Stimulated activated naive CD8-positive, alpha-beta T cell treated with anti-CD3 and anti-CD28 coated beads, Interleukin-15, Interleukin-2, amounts not matched to agents 100 ng/mL and 50 ng/mL, for 24 hours (primary cell): ENCODE measurements at regions not wholly inside any gene's neighbourhood (a gene's known extent, or its start where the extent isn't known, plus 50 kb on each side); places are given as distances from the start of the nearest gene placed in this dataset.

Experiments used
- H3K27ac Mint-ChIP-seq: one replicate; pipeline ENCODE4 v1.8.0; 2021; ENCODE audit warnings: mild to moderate bottlenecking, mixed read lengths
- H3K27me3 Mint-ChIP-seq: one replicate; pipeline ENCODE4 v1.8.0; 2021; ENCODE audit warnings: mixed read lengths
- H3K36me3 Mint-ChIP-seq: one replicate; pipeline ENCODE4 v1.8.0; 2021; ENCODE audit warnings: low read depth, mixed read lengths
- H3K4me1 Mint-ChIP-seq: one replicate; pipeline ENCODE4 v1.8.0; 2021; ENCODE audit warnings: low read depth, mixed read lengths
- H3K4me3 Mint-ChIP-seq: one replicate; pipeline ENCODE4 v1.8.0; 2021; ENCODE audit warnings: mild to moderate bottlenecking, mixed read lengths
- H3K9me3 Mint-ChIP-seq: one replicate; pipeline ENCODE4 v1.8.0; 2021; ENCODE audit warnings: mixed read lengths

DNA sequence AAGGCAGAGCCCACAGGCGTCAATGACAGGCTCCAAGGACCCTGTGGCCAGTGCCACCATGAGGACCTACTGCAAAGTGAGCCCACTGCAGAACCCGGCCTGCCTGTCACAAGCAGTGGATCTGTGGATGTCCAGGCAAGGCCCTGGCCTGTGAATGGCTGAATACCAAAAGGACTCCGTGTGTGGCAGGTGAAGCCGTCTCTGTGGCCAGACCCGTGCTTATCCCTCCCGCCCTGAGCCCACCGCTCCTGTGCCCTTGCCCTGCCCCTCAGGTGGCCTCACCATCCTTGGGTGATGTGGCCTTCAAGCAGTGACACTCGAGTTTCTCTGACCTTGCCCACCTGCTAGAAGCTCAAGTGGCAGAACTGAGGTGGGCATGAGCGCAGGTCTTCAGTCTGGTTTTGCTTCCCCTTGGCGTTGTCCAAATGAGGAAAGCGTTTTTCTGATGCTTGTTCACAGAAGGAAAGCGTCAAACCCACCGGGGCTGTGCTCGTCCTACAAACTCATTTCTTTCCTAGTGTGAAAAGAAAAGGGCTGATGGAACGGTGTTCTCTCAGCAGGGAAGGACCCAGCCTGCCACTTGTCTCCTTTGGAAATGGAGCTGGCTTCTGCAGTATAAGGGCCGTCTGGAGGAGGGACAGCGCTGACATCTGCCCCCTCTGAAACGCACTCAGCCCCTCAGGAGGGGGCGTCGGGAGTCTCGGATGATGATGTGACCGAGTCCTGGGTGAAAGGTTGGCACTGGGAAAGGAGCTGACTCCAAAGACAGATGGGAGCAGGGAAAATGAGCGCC, 377.7 kb upstream of the IRX4 start:
- Mint-ChIP-seq H3K36me3 (no peaks in the 10 kb centered on the region), H3K27ac (no peak overlapping the region), H3K27me3 (no peaks in the 10 kb centered on the region), H3K9me3 (peaks cover 5% of the 10 kb centered on the region), H3K4me1 (no peaks in the 10 kb centered on the region), H3K4me3 (no peak overlapping the region)

DNA sequence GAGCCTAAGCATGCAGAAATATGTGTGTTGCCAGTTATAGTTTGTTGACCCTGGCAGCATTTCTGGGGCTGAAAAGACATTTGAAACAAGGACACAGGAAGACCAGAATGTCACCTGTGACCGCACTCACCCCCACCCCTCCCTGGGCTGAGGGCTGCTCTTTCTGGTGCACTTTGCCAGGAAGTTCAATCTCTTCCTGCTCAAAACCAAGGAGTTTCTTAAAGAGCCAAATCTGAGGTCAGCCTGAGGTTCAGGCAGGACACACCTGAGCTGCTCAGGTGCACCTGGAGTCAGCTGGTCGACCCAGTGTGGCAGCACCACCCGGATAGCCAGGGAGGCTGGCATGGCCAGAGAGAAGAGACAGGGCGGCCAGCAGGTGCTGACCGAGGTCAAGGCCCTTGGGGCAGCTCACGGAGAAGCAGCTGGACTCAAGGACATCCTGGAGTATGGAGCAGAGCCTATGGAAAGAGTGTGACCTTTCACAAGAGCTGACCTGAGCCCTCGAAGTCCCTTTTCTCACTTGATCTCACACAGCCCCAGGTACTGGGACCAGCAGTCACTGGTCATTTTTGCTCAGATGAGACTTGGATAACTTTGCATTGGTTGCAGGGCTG, 376.9 kb upstream of the IRX4 start:
- Mint-ChIP-seq H3K27me3 (no peaks in the 10 kb centered on the region), H3K4me3 (no peak overlapping the region), H3K27ac (no peak overlapping the region), H3K36me3 (no peaks in the 10 kb centered on the region), H3K4me1 (no peaks in the 10 kb centered on the region), H3K9me3 (peaks cover 5% of the 10 kb centered on the region)

DNA sequence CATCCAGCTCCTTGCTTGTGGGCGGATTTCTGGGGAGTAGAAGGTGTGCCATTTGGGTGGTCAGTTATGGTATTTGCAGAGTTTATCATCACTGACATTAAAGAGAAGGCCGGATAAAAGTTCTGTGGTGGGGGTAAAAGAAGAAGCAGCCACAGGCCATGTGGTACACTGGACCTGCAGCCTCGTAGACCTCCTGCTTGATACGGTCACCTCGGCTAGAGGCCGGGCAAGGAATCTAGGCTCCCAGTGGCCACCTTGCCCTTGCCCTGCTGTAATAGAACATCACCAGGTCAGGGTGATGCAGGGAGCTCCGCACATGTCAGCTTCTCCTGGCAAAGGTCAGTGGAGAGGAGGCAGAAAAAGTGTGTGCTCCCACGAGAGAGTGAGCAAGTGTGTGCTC, 376.1 kb upstream of the IRX4 start:
- no peak overlapping the region for H3K27ac Mint-ChIP-seq
- no peaks in the 10 kb centered on the region for H3K27me3 Mint-ChIP-seq
- peaks cover 5% of the 10 kb centered on the region for H3K9me3 Mint-ChIP-seq
- H3K4me1 Mint-ChIP-seq: no peaks in the 10 kb centered on the region
- H3K36me3 Mint-ChIP-seq: no peaks in the 10 kb centered on the region
- H3K4me3 Mint-ChIP-seq: no peak overlapping the region

DNA sequence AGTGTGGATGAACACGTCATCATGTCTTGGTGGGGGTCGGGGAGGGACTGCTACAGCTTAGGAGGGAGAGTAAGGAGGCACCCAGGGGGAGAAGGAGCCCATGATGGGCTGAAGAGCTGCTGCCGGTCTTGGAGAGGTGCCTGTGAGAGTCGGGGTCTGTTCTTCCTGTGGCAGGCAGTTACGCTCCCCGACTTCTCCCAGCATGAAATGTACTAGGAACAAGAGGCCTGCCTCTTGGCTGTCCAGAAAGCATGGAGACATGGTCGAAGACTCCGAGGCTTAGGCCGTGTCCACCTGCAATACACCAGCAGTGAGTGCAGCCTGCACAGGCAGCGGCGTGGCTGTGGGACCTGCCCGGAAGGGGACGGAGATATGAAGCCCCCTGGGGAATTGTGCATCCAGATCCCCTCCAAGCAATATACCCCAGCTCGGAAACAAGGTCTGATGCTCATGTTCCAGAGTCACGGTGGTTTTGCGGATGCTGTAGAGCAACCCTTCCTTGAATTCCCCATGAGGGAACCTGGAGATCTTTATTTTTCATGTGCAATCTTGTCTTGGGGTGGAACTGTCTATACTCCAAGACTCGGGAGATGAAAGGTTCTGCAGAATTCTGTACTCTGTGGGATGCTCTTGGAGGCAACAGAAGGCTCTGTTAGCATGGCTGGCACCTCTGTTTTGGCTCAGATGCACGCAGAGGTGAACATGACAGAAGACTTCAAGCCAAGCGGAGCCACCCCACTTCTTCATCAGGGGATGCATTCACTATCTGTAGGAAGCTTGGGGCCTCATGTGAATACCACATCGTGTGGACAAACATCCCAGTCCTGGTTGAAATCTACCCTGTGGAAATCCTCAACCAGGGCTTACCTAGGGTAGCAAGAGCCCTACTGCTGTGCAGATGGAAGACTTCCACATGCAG, 374.9 kb upstream of the IRX4 start:
- Mint-ChIP-seq H3K27ac (no peak overlapping the region), H3K36me3 (no peaks in the 10 kb centered on the region), H3K4me1 (no peaks in the 10 kb centered on the region), H3K9me3 (peaks cover 5% of the 10 kb centered on the region), H3K27me3 (no peaks in the 10 kb centered on the region), H3K4me3 (no peak overlapping the region)

DNA sequence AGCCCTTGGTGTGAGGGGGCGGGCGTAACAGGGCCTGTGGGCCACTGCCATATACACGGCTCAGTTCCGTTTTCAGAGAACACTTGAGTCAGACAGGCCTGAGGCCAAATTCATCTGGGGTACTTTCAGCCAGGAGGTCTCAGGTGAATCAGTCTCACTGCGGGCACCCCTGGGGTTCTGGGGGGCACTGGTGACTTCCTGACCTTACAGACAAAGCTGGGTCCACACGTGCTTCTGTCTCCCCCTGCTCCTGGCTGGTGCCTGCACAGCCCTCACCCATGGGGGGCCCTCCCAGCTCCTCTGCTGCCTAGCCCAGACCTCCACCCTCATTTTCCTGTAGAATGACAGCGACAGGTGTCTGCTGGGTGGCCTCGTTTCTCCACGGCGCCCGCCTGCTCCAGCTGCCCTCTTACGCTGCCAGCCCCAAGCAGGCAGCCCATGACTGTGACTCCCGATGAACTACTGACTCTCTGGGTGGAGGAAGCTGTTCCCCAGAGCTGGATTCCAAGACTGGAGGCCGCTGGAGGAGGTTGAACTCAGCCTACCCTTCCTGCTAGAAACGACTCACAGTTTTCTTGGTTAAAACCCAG, 374.1 kb upstream of the IRX4 start:
- H3K4me1 Mint-ChIP-seq: no peaks in the 10 kb centered on the region

DNA sequence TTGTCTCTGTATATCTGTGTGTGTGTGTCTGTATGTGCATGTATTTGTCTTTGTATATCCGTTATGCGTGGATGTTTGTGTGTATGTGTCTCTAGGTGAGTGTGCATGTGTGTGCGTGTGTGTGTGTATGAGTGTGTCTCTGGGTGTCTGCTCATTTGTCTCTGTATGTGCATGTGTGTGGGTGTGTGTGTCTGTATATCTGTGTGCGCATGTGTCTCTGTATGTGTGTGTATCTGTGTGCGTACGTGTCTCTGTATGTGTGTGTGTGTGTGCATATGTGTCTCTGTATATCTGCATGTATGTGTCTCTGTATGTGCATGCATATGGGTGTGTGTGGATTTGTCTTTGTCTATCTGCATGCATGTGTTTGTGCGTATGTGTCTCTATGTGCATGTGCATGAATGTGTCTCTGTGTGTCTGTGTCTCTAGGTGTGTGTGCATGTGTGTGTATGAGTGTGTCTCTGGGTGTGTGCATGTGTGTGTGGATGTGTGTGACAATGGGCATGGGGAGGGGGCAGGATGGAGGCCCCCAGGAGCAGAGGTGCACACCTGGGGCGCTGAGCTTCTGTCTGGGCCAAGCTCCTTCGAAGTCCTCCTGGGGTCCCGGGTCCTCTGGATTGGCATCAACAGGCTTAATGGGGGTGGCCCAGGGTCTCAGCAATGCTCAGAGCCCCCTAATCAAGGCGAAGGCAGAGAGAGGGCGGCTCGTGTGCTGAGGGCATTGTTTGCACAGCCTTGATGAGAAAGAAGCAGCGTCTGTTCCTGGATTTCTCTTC, 373.4 kb upstream of the IRX4 start:
- Mint-ChIP-seq H3K36me3 (no peaks in the 10 kb centered on the region), H3K27me3 (no peaks in the 10 kb centered on the region), H3K4me3 (no peak overlapping the region), H3K9me3 (peaks cover 5% of the 10 kb centered on the region), H3K4me1 (no peaks in the 10 kb centered on the region), H3K27ac (no peak overlapping the region)

More for the DNA sequence above, 374.1 kb upstream of the IRX4 start:
- no peaks in the 10 kb centered on the region for H3K27me3 Mint-ChIP-seq
- H3K4me3 Mint-ChIP-seq: no peak overlapping the region
- no peaks in the 10 kb centered on the region for H3K36me3 Mint-ChIP-seq
- H3K9me3 Mint-ChIP-seq: peaks cover 5% of the 10 kb centered on the region
- H3K27ac Mint-ChIP-seq: no peak overlapping the region

DNA sequence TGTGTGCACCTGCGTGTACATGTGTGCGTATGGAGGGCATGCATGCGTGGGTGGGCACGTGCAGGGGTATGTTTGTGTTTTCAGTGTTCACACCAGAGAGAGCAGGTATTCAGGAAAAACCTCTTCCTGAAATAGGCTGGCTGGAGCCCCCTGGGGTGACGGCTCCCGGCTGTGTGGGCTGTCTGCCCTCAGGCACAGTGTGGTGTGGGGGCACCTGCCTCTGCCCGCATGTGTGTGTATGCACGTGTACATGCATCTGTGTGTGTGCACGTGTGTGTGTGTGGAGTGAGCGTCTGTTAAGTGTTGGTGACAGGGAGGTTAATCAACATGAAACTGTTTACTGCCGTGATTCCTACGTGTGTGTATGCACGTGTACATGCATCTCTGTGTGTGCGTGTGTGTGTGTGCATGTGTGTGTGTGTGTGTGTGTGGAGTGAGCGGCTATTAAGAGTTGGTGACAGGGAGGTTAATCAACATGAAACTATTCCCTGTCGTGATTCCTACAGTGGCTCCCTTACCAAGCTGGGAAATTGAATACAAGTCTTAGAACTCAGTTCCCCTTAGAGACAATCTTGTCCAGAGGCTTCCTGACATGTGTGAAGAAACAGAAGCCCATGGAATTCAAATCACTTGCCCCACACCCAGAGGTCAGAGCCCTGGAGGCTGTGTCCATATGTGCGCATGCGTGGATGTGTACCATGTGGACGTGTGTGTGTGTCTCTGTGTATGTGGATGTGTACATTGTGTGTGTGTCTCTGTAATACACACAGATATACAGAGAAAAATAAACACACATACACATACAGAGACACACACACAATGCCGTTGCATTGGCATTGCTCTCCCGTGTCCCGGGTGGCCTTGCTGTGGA, 372.4 kb upstream of the IRX4 start:
- H3K4me1 Mint-ChIP-seq: no peaks in the 10 kb centered on the region
- H3K4me3 Mint-ChIP-seq: no peak overlapping the region
- no peaks in the 10 kb centered on the region for H3K27me3 Mint-ChIP-seq
- no peak overlapping the region for H3K27ac Mint-ChIP-seq
- H3K36me3 Mint-ChIP-seq: no peaks in the 10 kb centered on the region
- H3K9me3 Mint-ChIP-seq: peaks cover 5% of the 10 kb centered on the region

DNA sequence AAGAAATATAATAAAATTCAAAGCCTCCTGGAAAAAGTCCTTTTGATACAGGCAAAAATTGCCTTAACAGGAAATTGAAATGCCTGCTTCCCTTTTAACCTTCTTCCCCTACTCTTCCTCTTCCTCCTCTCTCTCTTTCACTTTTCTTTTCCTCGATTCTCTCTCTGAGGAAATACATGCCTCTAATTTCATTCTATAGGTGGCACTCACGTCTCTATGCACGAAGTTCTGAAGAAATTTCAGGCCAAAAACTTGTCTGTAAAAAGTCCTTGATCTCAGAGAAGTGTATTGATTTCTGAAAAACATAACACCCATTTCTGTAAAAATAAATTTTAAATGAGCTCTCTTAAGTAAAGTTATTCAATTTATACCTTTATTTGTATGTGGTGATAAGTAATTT, 371.7 kb upstream of the IRX4 start:
- H3K4me3 Mint-ChIP-seq: no peak overlapping the region
- H3K36me3 Mint-ChIP-seq: no peaks in the 10 kb centered on the region
- no peak overlapping the region for H3K27ac Mint-ChIP-seq
- H3K4me1 Mint-ChIP-seq: no peaks in the 10 kb centered on the region
- peaks cover 5% of the 10 kb centered on the region for H3K9me3 Mint-ChIP-seq
- no peaks in the 10 kb centered on the region for H3K27me3 Mint-ChIP-seq

DNA sequence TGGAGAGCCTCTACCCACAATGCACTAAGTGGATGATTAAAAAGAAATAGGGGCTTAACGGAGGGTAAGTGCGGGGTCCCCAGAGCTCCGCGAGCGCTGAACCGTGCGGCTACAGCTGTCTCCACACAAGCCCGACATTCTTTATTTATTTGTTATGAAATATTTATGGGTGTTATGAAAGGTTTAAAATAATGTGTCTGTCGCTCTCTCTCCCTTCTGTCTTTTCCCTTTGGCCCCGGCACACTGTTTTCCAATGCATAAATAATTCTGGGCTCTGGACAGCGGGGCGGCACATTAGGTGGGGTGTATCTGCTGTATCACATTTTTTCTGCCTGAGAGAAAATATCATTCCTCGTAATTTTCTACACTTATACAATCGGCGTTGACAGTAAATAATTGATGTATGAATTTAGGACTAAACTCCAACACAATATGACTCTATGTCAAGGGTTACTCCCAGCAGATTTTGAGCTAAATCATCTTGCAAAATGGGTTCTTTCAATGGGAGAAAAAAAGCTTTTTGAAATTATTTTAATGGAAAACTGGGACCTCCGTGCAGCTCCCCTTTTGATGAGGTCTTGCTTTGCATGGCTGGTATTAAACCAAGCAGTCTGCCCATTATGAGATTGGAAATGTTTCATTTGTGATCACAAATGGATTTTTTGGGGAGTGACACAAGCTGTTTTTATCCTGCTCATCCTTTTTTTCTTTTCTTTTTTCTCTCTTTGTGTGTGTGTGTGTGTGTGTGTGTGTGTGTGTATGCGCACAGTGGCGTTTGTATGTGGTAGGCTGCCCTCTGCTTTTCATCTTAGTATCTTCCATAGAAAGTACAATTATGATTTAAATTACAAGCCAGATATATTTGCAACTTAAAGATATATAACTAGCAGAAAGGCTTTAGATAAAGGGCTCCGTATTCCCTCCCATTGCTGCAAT, 370.6 kb upstream of the IRX4 start:
- Mint-ChIP-seq H3K9me3 (peaks cover 5% of the 10 kb centered on the region), H3K27me3 (peaks cover 2% of the 10 kb centered on the region), H3K27ac (no peak overlapping the region), H3K4me3 (no peak overlapping the region), H3K36me3 (no peaks in the 10 kb centered on the region), H3K4me1 (no peaks in the 10 kb centered on the region)

DNA sequence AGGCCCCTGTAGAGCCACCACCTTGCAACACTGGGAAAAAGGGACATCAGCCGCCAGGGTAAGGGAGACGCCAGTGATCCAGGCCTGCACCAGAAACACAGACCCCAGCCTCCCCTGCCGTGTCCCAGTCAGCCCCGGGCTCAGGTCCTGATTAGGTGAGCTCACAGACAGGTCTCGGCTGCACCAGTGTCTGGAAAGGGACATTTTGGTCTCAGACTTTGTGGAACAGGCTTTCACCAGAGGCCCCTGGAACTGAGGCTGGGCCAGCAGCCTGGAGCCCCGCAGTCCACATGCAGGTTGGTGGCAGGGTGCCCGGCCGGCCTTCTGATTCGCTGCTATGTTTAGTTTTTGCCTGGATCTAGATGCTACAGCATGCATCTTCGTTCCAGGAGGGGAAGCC, 369.0 kb upstream of the IRX4 start:
- Mint-ChIP-seq H3K4me3 (no peak overlapping the region), H3K36me3 (no peaks in the 10 kb centered on the region), H3K4me1 (no peaks in the 10 kb centered on the region), H3K27ac (no peak overlapping the region), H3K27me3 (peaks cover 8% of the 10 kb centered on the region), H3K9me3 (peaks cover 11% of the 10 kb centered on the region)

DNA sequence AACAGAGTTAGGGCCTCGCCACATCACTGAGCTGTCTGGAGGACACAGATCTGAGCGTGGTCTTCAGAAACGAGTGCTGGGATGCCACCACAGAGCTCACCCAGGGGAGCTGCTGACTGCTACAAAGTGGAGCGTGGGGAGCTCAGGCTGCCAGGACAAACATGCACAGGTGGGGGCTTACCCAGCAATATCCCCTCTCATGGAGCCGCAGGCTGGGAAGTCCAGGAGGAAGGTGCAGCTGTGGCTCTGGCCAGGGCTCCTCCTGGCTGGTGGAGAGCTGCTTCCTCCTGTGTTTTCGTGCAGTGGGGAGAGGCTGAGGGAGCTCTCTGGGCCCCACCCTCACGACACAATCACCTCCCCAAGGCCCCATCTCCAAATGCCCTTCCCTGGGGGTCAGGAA, 368.6 kb upstream of the IRX4 start:
- H3K27ac Mint-ChIP-seq: no peak overlapping the region
- H3K36me3 Mint-ChIP-seq: no peaks in the 10 kb centered on the region
- H3K27me3 Mint-ChIP-seq: peaks cover 8% of the 10 kb centered on the region
- no peaks in the 10 kb centered on the region for H3K4me1 Mint-ChIP-seq
- H3K4me3 Mint-ChIP-seq: no peak overlapping the region
- peaks cover 11% of the 10 kb centered on the region for H3K9me3 Mint-ChIP-seq

DNA sequence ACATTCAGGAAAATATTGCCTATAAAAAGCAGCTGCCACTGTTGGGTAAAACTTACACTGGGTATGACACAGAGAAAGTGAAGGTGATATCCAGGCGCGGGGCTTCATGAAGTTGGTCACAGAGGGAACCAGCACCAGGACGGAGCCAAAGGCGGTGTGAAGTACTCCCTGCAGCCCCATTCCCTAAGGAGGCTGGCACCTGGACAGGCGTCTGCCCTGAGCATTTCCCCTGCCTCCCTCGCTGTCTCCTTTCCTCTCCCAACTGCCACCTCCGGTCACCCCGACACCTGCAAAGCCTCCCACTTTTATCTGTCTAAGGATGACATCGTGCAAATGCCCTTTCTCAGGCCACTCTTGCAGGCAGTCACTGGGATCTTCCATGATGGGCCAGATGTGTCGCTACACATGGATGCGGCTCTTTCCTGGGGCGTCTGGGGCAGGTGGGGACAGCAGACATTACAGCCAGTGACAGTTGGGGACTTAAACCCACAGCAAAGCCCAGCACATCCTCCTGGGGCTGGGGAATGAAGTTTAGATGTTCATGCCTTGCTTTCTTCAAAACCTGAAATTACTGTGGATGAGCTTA, 367.7 kb upstream of the IRX4 start:
- Mint-ChIP-seq H3K4me3 (no peak overlapping the region), H3K27ac (no peak overlapping the region), H3K9me3 (peaks cover 6% of the 10 kb centered on the region), H3K27me3 (peaks cover 8% of the 10 kb centered on the region), H3K4me1 (no peaks in the 10 kb centered on the region), H3K36me3 (no peaks in the 10 kb centered on the region)
